GM21717 (cell line): ENCODE measurements at regions not wholly inside any gene's neighbourhood (a gene's known extent, or its start where the extent isn't known, plus 50 kb on each side); places are given as distances from the start of the nearest gene placed in this dataset.

Experiments used
- ATAC-seq: cut with Tn5 transposase; IDR thresholded peaks from one replicate; pipeline ENCODE4 v1.9.1; 2021; ENCODE audit warnings: mild to moderate bottlenecking, moderate library complexity; ENCODE audit not compliant: unreplicated experiment

GRCh38 chr7:96638669-96639068 is 71.0 kb downstream of the SEM1 start:
- no peak for ATAC-seq

- no peak for ATAC-seq
These were observed 72.1 kb downstream of the SEM1 start for GRCh38 chr7:96637522-96637921.

- peak; percentile 55 for ATAC-seq
These were observed 72.7 kb downstream of the SEM1 start for GRCh38 chr7:96636979-96637378.

GRCh38 chr7:96636342-96636860 is 73.2 kb downstream of the SEM1 start:
- no peak for ATAC-seq

- no peak for ATAC-seq
These were observed 79.8 kb downstream of the SEM1 start for GRCh38 chr7:96629884-96630283.

GRCh38 chr7:96624954-96625353 is 84.7 kb downstream of the SEM1 start:
- ATAC-seq: no peak

- ATAC-seq: no peak
These were observed 87.7 kb downstream of the SEM1 start for GRCh38 chr7:96621932-96622331.

- no peak for ATAC-seq
These were observed 95.3 kb downstream of the SEM1 start for GRCh38 chr7:96614154-96614867.

GRCh38 chr7:96612034-96612433 is 97.6 kb downstream of the SEM1 start:
- ATAC-seq: no peak

- ATAC-seq: no peak
These were observed 104.5 kb downstream of the SEM1 start for GRCh38 chr7:96605045-96605716.

- ATAC-seq: no peak
These were observed 110.2 kb downstream of the SEM1 start for GRCh38 chr7:96599288-96599936.

- no peak for ATAC-seq
These were observed 111.2 kb downstream of the SEM1 start for GRCh38 chr7:96598421-96598820.

GRCh38 chr7:96596120-96596826 is 113.4 kb downstream of the SEM1 start:
- ATAC-seq: no peak

- no peak for ATAC-seq
These were observed 117.6 kb downstream of the SEM1 start for GRCh38 chr7:96591900-96592676.

GRCh38 chr7:96591159-96591899 is 118.3 kb downstream of the SEM1 start:
- no peak for ATAC-seq

- no peak for ATAC-seq
These were observed 120.6 kb downstream of the SEM1 start for GRCh38 chr7:96589038-96589437.

- ATAC-seq: no peak
These were observed 130.5 kb downstream of the SEM1 start for GRCh38 chr7:96579119-96579518.

- ATAC-seq: no peak
These were observed 131.0 kb downstream of the SEM1 start for GRCh38 chr7:96578606-96579005.

- no peak for ATAC-seq
These were observed 146.2 kb downstream of the SEM1 start for GRCh38 chr7:96563409-96563808.

GRCh38 chr7:96562966-96563365 is 146.7 kb downstream of the SEM1 start:
- no peak for ATAC-seq
